Stomach (tissue), 8 donors: ENCODE measurements at regions not wholly inside any gene's neighbourhood (a gene's known extent, or its start where the extent isn't known, plus 50 kb on each side); places are given as distances from the start of the nearest gene placed in this dataset.

Experiments
- DNase-seq, 2 donors: peaks; one replicate each; pipeline versions ENCODE4 v3.0.0 to v3.0.0-alpha.2; 2013 to 2019
- H3K27ac ChIP-seq, 5 donors: fragments of 200-600 bp in 4 of 5; sonication (generic) in 4 of 5; one replicate each; pipeline ENCODE4 v1.5.1; 2013 to 2019; ENCODE audit warnings: mild to moderate bottlenecking in 1 of 5, moderate library complexity in 1 of 5
- H3K27me3 ChIP-seq, 3 donors: fragments of 200-600 bp; sonication (generic); one replicate each; pipeline ENCODE4 v1.5.1; 2017 to 2019; ENCODE audit warnings: mixed run types in 1 of 3
- H3K36me3 ChIP-seq, 4 donors: fragments of 200-600 bp; sonication (generic); 1 replicate in 3 of 4; 2 replicates in 1 of 4; pipeline ENCODE4 v1.5.1; 2016 to 2019
- H3K4me1 ChIP-seq, 4 donors: fragments of 200-600 bp; sonication (generic); one replicate each; pipeline ENCODE4 v1.5.1; 2016 to 2019
- H3K4me3 ChIP-seq, 4 donors: fragments of 200-600 bp; sonication (generic) in 3 of 4; one replicate each; pipeline ENCODE4 v1.5.1; 2016 to 2019; ENCODE audit warnings: mild to moderate bottlenecking in 1 of 4
- H3K9me3 ChIP-seq, 4 donors: fragments of 200-600 bp; sonication (generic); one replicate each; pipeline ENCODE4 v1.5.1; 2016 to 2019
- EP300 ChIP-seq: sonication (generic); formaldehyde crosslinking; IDR thresholded peaks from one replicate; pipeline ENCODE4 v1.6.1; 2017; ENCODE audit warnings: antibody characterized with exemption
- POLR2A ChIP-seq, 4 donors: fragments of 450-650 bp; IDR thresholded peaks; one replicate each; pipeline ENCODE4 v1.6.1; 2016; ENCODE audit warnings: antibody characterized with exemption in 4 of 4, control low read depth in 2 of 4, mild to moderate bottlenecking in 1 of 4, moderate library complexity in 1 of 4
- POLR2AphosphoS5 ChIP-seq, 3 donors: sonication (generic); formaldehyde crosslinking; IDR thresholded peaks; one replicate each; pipeline ENCODE4 v1.6.1; 2016; ENCODE audit warnings: antibody characterized with exemption in 3 of 3
- WGBS, 5 donors: extraction: QIAGEN DNeasy Blood & Tissue Kit in 3 of 5; methylation state at CpG; one replicate each; pipeline versions ENCODE4 v1.1.5 to v1.1.7; 2013 to 2018; 5-methylcytosine and 5-hydroxymethylcytosine counted together
- intact Hi-C: fragments of 100-400 bp; cut with DNase I; formaldehyde crosslinking; loops from one replicate; pipeline ENCODE4 v1.15.1; 2023; ENCODE audit warnings: low total_unique reads
- TF ChIP-seq, protein P1 (sequence below), 7 experiments: fragments of 450-650 bp in 4 of 7; fragments of 200-600 bp in 3 of 7; sonication (generic) in 3 of 7; IDR thresholded peaks; one replicate each; pipeline ENCODE4 v1.5.1; 2016 to 2019; ENCODE audit warnings: antibody characterized with exemption in 7 of 7, control low read depth in 2 of 7, mild to moderate bottlenecking in 1 of 7
- donor health status: healthy with polysubstance abuse.
- donor health status: Bipolar disorder and iron deficiency.
- donor health status: healthy.

DNA sequence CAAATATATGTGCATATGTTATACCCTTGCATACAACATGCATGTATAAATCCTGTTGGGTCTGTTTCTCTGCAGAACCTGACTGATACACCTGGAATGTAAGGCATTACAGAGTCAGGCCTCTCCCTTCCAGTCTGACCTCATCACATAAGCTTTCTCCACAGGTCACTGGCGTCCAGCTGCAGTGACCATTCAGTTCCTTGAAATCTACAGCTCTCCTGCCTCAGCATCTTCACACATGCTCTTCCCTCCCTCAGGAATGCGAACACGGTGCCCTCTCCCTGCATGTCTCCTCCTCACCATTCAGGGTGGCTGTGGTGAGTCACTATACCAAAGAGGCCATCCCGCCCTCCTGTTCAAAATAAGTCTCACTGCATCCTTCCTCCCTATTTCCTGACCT is 657.8 kb upstream of the B3GAT1 start:
- Histone ChIP-seq H3K4me3 (no peak overlapping the region), H3K27ac (no peak overlapping the region), H3K4me1 (no peaks in the 10 kb centered on the region), H3K36me3 (no peaks in the 10 kb centered on the region), H3K9me3 (no peaks in the 10 kb centered on the region), H3K27me3 (peaks cover 0 to 27% (median 0%) of the 10 kb centered on the region in 3 donors)
- no peak for DNase-seq
- intact Hi-C loops: no loop called here
- TF ChIP-seq POLR2AphosphoS5 (IDR thresholded peaks at IDR 0.05) (no peak), EP300 (no peak), POLR2A (IDR thresholded peaks at IDR 0.05) (no peak)
- TF ChIP-seq, protein P1, sequence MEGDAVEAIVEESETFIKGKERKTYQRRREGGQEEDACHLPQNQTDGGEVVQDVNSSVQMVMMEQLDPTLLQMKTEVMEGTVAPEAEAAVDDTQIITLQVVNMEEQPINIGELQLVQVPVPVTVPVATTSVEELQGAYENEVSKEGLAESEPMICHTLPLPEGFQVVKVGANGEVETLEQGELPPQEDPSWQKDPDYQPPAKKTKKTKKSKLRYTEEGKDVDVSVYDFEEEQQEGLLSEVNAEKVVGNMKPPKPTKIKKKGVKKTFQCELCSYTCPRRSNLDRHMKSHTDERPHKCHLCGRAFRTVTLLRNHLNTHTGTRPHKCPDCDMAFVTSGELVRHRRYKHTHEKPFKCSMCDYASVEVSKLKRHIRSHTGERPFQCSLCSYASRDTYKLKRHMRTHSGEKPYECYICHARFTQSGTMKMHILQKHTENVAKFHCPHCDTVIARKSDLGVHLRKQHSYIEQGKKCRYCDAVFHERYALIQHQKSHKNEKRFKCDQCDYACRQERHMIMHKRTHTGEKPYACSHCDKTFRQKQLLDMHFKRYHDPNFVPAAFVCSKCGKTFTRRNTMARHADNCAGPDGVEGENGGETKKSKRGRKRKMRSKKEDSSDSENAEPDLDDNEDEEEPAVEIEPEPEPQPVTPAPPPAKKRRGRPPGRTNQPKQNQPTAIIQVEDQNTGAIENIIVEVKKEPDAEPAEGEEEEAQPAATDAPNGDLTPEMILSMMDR (IDR thresholded peaks at IDR 0.05): no peak
- WGBS, 5 donors: 66 to 71% (median 68%) methylated on average over 4 of the region's 4 CpGs

DNA sequence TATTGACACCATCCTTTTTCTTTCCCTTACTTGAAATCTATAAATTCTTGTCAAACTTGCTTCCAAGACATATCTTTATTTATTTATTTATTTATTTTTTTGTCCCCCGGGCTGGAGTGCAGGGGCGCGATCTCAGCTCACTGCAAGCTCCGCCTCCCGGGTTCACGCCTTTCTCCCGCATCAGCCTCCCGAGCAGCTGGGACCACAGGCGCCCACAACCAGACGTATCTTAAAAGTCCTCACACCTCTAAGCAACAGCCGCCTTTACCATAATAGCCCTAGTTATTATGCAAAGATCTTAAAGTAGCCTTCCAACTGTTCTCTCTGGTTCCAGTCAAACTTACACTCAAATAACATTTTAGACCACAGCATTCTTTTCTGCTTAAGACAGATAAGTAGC is 657.0 kb upstream of the B3GAT1 start:
- H3K9me3 ChIP-seq: no peaks in the 10 kb centered on the region
- H3K27ac ChIP-seq: no peak overlapping the region
- no peak overlapping the region for H3K4me3 ChIP-seq
- intact Hi-C loops: no loop called here
- 88 to 95% (median 90%) methylated on average over 11 of the region's 11 CpGs for WGBS, 5 donors
- H3K4me1 ChIP-seq: no peaks in the 10 kb centered on the region
- H3K36me3 ChIP-seq: no peaks in the 10 kb centered on the region
- no peak for DNase-seq
- peaks cover 0 to 27% (median 0%) of the 10 kb centered on the region in 3 donors for H3K27me3 ChIP-seq
- no peak for TF ChIP-seq EP300
- TF ChIP-seq POLR2AphosphoS5 (IDR thresholded peaks at IDR 0.05): no peak
- TF ChIP-seq POLR2A (IDR thresholded peaks at IDR 0.05): no peak
- TF ChIP-seq, protein P1 (IDR thresholded peaks at IDR 0.05): no peak

DNA sequence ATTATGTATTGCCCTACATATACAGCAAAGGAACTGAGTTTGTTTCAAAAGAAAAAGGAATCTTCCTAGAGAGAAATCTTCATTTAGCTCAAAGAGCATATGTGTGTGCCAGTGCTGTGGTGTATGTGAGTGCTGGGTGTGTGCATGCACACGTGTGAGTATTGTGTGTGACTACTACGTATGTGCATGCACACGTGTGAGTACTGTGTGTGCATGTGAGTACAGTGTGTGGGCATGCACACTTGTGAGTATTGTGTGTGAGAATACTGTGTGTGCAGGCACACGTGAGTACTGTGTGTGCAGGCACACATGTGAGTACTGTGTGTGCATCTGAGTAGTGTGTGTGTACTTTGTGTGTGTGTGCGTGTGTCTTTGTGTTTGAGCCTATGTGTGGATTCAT is 651.0 kb upstream of the B3GAT1 start:
- H3K27me3 ChIP-seq: peaks cover 0 to 2% (median 0%) of the 10 kb centered on the region in 3 donors
- no peak for TF ChIP-seq EP300
- TF ChIP-seq POLR2A (IDR thresholded peaks at IDR 0.05): no peak
- TF ChIP-seq, protein P1 (IDR thresholded peaks at IDR 0.05): no peak
- no peak for DNase-seq
- H3K4me1 ChIP-seq: no peaks in the 10 kb centered on the region
- WGBS, 5 donors: 52 to 78% (median 69%) methylated on average over 5 of the region's 5 CpGs
- no peak overlapping the region for H3K4me3 ChIP-seq
- intact Hi-C loops: no loop called here
- no peak overlapping the region for H3K27ac ChIP-seq
- H3K36me3 ChIP-seq: no peaks in the 10 kb centered on the region
- H3K9me3 ChIP-seq: peaks cover 0 to 22% (median 14%) of the 10 kb centered on the region in 4 donors

DNA sequence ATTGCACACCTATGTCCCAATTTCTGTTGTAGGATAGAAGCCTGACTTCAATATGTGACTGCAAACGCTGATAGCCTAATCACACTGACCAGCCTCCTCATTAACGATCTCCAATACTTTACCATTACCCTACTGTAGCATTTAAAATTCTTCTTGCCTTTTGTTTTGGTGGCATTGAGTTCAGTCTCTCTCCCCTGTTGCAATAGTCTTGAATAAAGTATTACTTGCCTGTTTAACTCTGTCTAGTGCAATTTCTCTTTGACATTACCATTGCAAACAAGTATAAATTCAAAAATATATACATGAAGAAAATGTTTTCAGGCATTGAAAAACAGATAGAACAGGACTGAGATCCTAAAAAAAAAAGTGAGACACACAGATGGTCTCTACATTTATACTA is 649.1 kb upstream of the B3GAT1 start:
- Histone ChIP-seq H3K9me3 (peaks cover 0 to 22% (median 14%) of the 10 kb centered on the region in 4 donors), H3K27ac (no peak overlapping the region), H3K4me1 (no peaks in the 10 kb centered on the region), H3K4me3 (no peak overlapping the region), H3K27me3 (peaks cover 0 to 10% (median 0%) of the 10 kb centered on the region in 3 donors), H3K36me3 (no peaks in the 10 kb centered on the region)
- DNase-seq: no peak
- intact Hi-C loops: no loop called here
- WGBS, 5 donors: 73 to 89% (median 77%) methylated on average over 2 of the region's 2 CpGs
- no peak for TF ChIP-seq EP300
- no peak for TF ChIP-seq POLR2AphosphoS5 (IDR thresholded peaks at IDR 0.05)
- TF ChIP-seq POLR2A (IDR thresholded peaks at IDR 0.05): no peak
- TF ChIP-seq, protein P1 (IDR thresholded peaks at IDR 0.05): no peak
